IMR-90 (cell line): ENCODE measurements at regions not wholly inside any gene's neighbourhood (a gene's known extent, or its start where the extent isn't known, plus 50 kb on each side); places are given as distances from the start of the nearest gene placed in this dataset.

ENCODE experiments used
- BHLHE40 ChIP-seq: fragments of 150-350 bp; IDR thresholded peaks from 2 replicates; pipeline ENCODE4 v1.6.1; 2016; ENCODE audit warnings: mild to moderate bottlenecking, low read depth, low read length
- CEBPB ChIP-seq: IDR thresholded peaks from 2 replicates; pipeline ENCODE4 v1.6.1; 2012; ENCODE audit warnings: low read depth, low read length, improper control_type of control experiment
- CTCF ChIP-seq: conservative IDR thresholded peaks from 2 replicates; pipeline ENCODE4 v1.5.1; 2012; ENCODE audit warnings: mild to moderate bottlenecking, low read depth, low read length, improper control_type of control experiment
- ELK1 ChIP-seq: fragments of 150-350 bp; IDR thresholded peaks from 2 replicates; pipeline ENCODE4 v1.6.1; 2016; ENCODE audit warnings: low read depth, mild to moderate bottlenecking, low read length, moderate library complexity, borderline replicate concordance
- FOS ChIP-seq: fragments of 150-350 bp; IDR thresholded peaks from 2 replicates; pipeline ENCODE4 v1.6.1; 2016; ENCODE audit warnings: low read depth, low read length
- MAFK ChIP-seq: IDR thresholded peaks from 2 replicates; pipeline ENCODE4 v1.6.1; 2012; ENCODE audit warnings: low read depth, low read length, improper control_type of control experiment
- MAZ ChIP-seq: IDR thresholded peaks from 2 replicates; pipeline ENCODE4 v1.6.1; 2012; ENCODE audit warnings: low read depth, mild to moderate bottlenecking, low read length, improper control_type of control experiment, moderate library complexity, borderline replicate concordance
- MXI1 ChIP-seq: IDR thresholded peaks from 2 replicates; pipeline ENCODE4 v1.6.1; 2012; ENCODE audit warnings: low read depth, mild to moderate bottlenecking, low read length, moderate library complexity, borderline replicate concordance
- NFE2L2 ChIP-seq: fragments of 150-350 bp; IDR thresholded peaks from 2 replicates; pipeline ENCODE4 v1.6.1; 2016; ENCODE audit warnings: low read depth, mild to moderate bottlenecking, low read length
- RCOR1 ChIP-seq: IDR thresholded peaks from 2 replicates; pipeline ENCODE4 v1.6.1; 2012; ENCODE audit warnings: mild to moderate bottlenecking, low read length, improper control_type of control experiment; ENCODE audit not compliant: insufficient replicate concordance
- RFX5 ChIP-seq: IDR thresholded peaks from 2 replicates; pipeline ENCODE4 v1.8.0; 2012; ENCODE audit warnings: low read depth, mild to moderate bottlenecking, low read length, moderate library complexity
- SMC3 ChIP-seq: fragments of 150-350 bp; IDR thresholded peaks from 2 replicates; pipeline ENCODE4 v1.6.1; 2016; ENCODE audit warnings: low read depth, mild to moderate bottlenecking, antibody characterized with exemption, low read length, moderate library complexity
- TF ChIP-seq, protein P1 (sequence below): fragments of 150-350 bp; IDR thresholded peaks from 2 replicates; pipeline ENCODE4 v1.6.1; 2017; ENCODE audit warnings: mild to moderate bottlenecking, antibody characterized with exemption, low read length, low read depth

DNA sequence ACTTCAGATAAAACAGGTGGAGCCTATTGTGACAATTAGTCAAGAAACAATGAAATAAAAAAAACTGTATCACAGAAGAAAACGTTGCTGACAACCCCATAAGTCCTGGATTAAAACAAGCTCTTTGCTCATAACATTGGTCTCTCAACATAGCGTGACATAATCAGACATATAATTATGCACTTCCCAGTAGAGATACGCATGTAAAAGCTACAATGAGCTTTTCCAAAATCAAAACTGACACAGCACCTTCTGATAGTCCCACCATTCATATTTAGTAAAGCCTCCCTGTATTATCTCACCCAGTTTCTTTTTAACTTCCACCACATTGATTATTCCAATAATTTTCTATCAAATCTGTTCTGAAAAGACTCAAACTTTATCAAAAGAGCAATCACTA is 372.1 kb upstream of the SMIM31 start:
- no peak for TF ChIP-seq CTCF
- no peak for TF ChIP-seq RCOR1
- no peak for TF ChIP-seq ELK1
- TF ChIP-seq MAFK = no peak
- TF ChIP-seq CEBPB = no peak
- TF ChIP-seq NFE2L2 = no peak
- TF ChIP-seq RFX5 = no peak
- TF ChIP-seq SMC3 = no peak
- no peak for TF ChIP-seq MXI1
- no peak for TF ChIP-seq BHLHE40
- no peak for TF ChIP-seq MAZ
- TF ChIP-seq, protein P1, sequence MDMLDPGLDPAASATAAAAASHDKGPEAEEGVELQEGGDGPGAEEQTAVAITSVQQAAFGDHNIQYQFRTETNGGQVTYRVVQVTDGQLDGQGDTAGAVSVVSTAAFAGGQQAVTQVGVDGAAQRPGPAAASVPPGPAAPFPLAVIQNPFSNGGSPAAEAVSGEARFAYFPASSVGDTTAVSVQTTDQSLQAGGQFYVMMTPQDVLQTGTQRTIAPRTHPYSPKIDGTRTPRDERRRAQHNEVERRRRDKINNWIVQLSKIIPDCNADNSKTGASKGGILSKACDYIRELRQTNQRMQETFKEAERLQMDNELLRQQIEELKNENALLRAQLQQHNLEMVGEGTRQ = no peak
- no peak for TF ChIP-seq FOS
